Retinal pigment epithelial cell (primary cell): ENCODE measurements at regions not wholly inside any gene's neighbourhood (a gene's known extent, or its start where the extent isn't known, plus 50 kb on each side); places are given as distances from the start of the nearest gene placed in this dataset.

Source experiments
- DNase-seq: peaks from one replicate; pipeline ENCODE4 v3.0.0-alpha.2; 2010; ENCODE audit warnings: low read depth
- H3K4me3 ChIP-seq: 2 replicates; pipeline ENCODE4 v1.5.1; 2011; ENCODE audit warnings: mild to moderate bottlenecking, low read length, control low read depth, moderate library complexity
- CTCF ChIP-seq: conservative IDR thresholded peaks from 2 replicates; pipeline ENCODE4 v1.5.1; 2011; ENCODE audit warnings: low read depth, low read length, control low read depth, inconsistent platforms

DNA sequence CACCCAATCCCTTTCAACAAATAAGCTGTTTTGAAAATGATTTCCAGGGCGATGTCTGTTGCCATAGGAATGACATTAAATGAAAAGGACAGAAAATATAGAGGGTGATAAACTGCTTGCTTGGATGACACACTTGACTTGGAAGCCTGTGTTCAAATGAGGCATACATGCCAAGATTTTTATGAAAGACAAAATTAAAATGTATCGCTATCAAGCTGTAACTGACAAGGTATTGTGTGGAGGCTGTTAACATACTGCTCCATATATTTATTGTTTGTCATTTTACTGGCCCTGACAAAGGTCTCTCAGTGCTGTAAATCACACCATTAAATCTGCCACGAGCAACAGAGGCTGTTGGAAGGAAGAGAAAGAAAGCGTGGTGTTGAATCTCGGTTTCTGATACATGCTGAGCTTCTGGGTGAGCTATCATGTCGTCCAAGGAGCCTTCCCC lies 456.2 kb upstream of the SALL1 start:
- H3K4me3 ChIP-seq = no peak overlapping the region
- DNase-seq = no peak
- TF ChIP-seq CTCF = no peak

DNA sequence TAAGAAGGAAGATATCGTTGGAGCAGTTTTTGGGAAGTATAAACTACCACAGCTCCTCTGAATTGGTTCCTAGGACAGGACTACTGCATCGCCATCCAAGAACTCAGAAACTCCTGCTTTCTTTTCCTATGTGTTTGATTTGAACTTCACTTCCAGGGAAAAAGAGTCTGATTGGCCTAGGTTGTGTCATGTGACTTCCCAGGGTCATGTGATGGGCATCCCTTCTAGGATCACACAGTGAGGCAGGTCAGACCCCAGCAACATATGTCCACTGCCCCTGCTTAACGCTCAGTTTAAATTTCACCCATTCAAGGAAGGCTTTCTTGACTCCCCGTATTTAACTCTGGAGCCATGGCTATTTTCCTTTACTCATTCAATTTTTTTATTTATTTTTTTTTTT lies 445.2 kb upstream of the SALL1 start:
- DNase-seq = no peak
- no peak overlapping the region for H3K4me3 ChIP-seq
- no peak for TF ChIP-seq CTCF

GRCh38 chr16:51592535-51593300 lies 441.6 kb upstream of the SALL1 start:
- no peak overlapping the region for H3K4me3 ChIP-seq
- DNase-seq = no peak
- no peak for TF ChIP-seq CTCF

GRCh38 chr16:51592001-51592501 lies 441.0 kb upstream of the SALL1 start:
- no peak overlapping the region for H3K4me3 ChIP-seq
- TF ChIP-seq CTCF = no peak
- DNase-seq = no peak

GRCh38 chr16:51591480-51591879 lies 440.4 kb upstream of the SALL1 start:
- no peak for DNase-seq
- no peak overlapping the region for H3K4me3 ChIP-seq
- no peak for TF ChIP-seq CTCF

DNA sequence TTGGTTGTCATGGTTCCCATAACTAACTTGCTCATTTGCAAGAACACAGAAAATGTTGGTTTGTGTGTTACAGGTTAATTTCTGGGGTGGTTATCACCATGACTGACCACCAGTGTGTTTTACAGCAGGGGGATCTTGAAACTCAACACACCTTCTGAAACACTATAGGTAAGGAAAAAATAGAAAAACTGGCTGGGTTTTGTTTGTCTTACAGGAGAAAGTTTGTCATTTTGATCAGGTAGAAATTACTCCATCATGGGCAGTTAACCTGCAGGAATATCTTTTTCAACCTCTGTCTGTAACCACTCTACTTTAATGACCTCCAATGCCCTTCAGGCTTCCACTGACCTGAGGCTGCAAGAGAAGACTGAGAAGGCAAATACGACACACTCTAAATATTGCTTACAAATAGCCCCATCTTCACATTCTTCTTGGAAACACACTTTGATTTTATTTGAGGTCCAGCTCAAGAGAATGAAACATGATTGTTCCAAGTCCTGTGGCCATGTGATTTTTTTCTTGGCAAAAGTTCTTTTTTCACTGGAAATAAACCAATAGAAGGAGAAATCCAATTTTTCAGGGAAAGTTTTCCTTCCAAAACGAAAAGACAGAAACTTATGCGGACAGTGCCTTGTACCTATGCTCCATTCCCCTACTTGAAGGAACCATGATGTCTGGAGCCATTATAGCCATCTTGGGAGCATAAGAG lies 428.7 kb upstream of the SALL1 start:
- DNase-seq = no peak
- H3K4me3 ChIP-seq = no peak overlapping the region
- no peak for TF ChIP-seq CTCF
